H1 (cell line): ENCODE measurements at regions not wholly inside any gene's neighbourhood (a gene's known extent, or its start where the extent isn't known, plus 50 kb on each side); places are given as distances from the start of the nearest gene placed in this dataset.

Source experiments
- CTCF ChIA-PET: fragments of 300-600 bp; sonication (Branson Sonifier 250); formaldehyde crosslinking; loops from one replicate; lab custom pipeline; 2021; ENCODE audit not compliant: partially characterized antibody; lab: Charles Lee
- POLR2A ChIA-PET: fragments of 300-600 bp; sonication (Branson Sonifier 250); formaldehyde crosslinking; loops from one replicate; lab custom pipeline; 2021; ENCODE audit warnings: inconsistent platforms; ENCODE audit not compliant: partially characterized antibody; lab: Charles Lee
- DNase-seq, 2 experiments: peaks; one replicate each; pipeline versions ENCODE4 v3.0.0 to v3.0.0-alpha.2; 2010 to 2022; ENCODE audit warnings: low spot score in 2 of 2, low read depth in 1 of 2, mixed read lengths in 1 of 2
- FAIRE-seq: peaks from 2 replicates; lab custom pipeline; 2011; peaks lifted over from hg19 to GRCh38; lab: Jason Lieb, UNC
- H2AFZ ChIP-seq: 2 replicates; pipeline ENCODE4 v1.8.1; 2012; ENCODE audit warnings: low read length, inconsistent platforms
- H2AK5ac ChIP-seq: 2 replicates; pipeline ENCODE4 v1.6.1; 2013; ENCODE audit warnings: low read depth, low read length
- H2BK120ac ChIP-seq: replicated peaks from 2 replicates; pipeline ENCODE3; 2013; ENCODE audit warnings: low read depth, low read length, inconsistent platforms
- H2BK12ac ChIP-seq: 2 replicates; pipeline ENCODE4 v1.6.1; 2013; ENCODE audit warnings: low read depth, low read length
- H2BK15ac ChIP-seq: 2 replicates; pipeline ENCODE4 v1.6.1; 2013; ENCODE audit warnings: low read length
- H2BK20ac ChIP-seq: 2 replicates; pipeline ENCODE4 v1.6.1; 2013; ENCODE audit warnings: low read length
- H2BK5ac ChIP-seq: 2 replicates; pipeline ENCODE4 v1.6.1; 2013; ENCODE audit warnings: low read depth, low read length
- H3K14ac ChIP-seq: 2 replicates; pipeline ENCODE4 v1.6.1; 2013; ENCODE audit warnings: inconsistent platforms; ENCODE audit not compliant: insufficient read length
- H3K18ac ChIP-seq: 2 replicates; pipeline ENCODE4 v1.6.1; 2013; ENCODE audit warnings: low read length; ENCODE audit errors: extremely low read depth
- H3K23ac ChIP-seq: 2 replicates; pipeline ENCODE4 v1.6.1; 2013; ENCODE audit warnings: inconsistent platforms; ENCODE audit not compliant: insufficient read length
- H3K23me2 ChIP-seq: 2 replicates; pipeline ENCODE4 v1.6.1; 2013; ENCODE audit warnings: low read depth, low read length
- H3K27ac ChIP-seq: 2 replicates; pipeline ENCODE4 v1.6.1; 2011; ENCODE audit warnings: low read depth, low read length, inconsistent platforms
- H3K27me3 ChIP-seq, 4 experiments: replicated peaks in 1 of 4; 1 replicate in 1 of 4; 2 replicates in 3 of 4; pipeline versions ENCODE4 v1.6.1 to v1.8.1; 2011 to 2013; ENCODE audit warnings: low read length in 3 of 4, mild to moderate bottlenecking in 3 of 4, inconsistent platforms in 2 of 4, mixed read lengths in 2 of 4, moderate library complexity in 1 of 4; ENCODE audit not compliant: control insufficient read depth in 3 of 4, insufficient read depth in 3 of 4; ENCODE audit errors: extremely low read depth in 1 of 4
- H3K36me3 ChIP-seq, 4 experiments: 2 replicates each; pipeline versions ENCODE4 v1.6.1 to v1.8.1; 2011 to 2013; ENCODE audit warnings: mild to moderate bottlenecking in 4 of 4, low read length in 3 of 4, moderate library complexity in 2 of 4, control low read depth in 1 of 4, inconsistent platforms in 1 of 4; ENCODE audit not compliant: insufficient read depth in 4 of 4, control insufficient read depth in 2 of 4
- H3K4ac ChIP-seq: replicated peaks from 2 replicates; pipeline ENCODE3; 2013; ENCODE audit warnings: low read length, low read depth, mixed read lengths, inconsistent platforms; ENCODE audit not compliant: insufficient read length
- H3K4me1 ChIP-seq, 4 experiments: replicated peaks in 1 of 4; 1 replicate in 1 of 4; 2 replicates in 3 of 4; pipeline versions ENCODE4 v1.6.1 to v1.8.1; 2011 to 2013; ENCODE audit warnings: low read length in 3 of 4, inconsistent platforms in 2 of 4, mixed read lengths in 1 of 4; ENCODE audit not compliant: insufficient read depth in 4 of 4, control insufficient read depth in 3 of 4
- H3K4me2 ChIP-seq, 2 experiments: 2 replicates each; pipeline versions ENCODE4 v1.6.1 to v1.8.1; 2011 to 2013; ENCODE audit warnings: low read depth in 2 of 2, low read length in 2 of 2, control low read depth in 1 of 2, inconsistent platforms in 1 of 2, mild to moderate bottlenecking in 1 of 2; ENCODE audit not compliant: insufficient read depth in 1 of 2
- H3K4me3 ChIP-seq, 4 experiments: fragments of 200-600, 300-600 bp in 1 of 4; sonication (generic), shearing (Covaris generic), sonication (Bioruptor Twin) in 1 of 4; 2 replicates each; pipeline versions ENCODE4 v1.5.1 to v1.8.1; 2011 to 2016; ENCODE audit warnings: low read length in 4 of 4, low read depth in 3 of 4, control low read depth in 2 of 4, inconsistent platforms in 2 of 4, mild to moderate bottlenecking in 2 of 4, mixed read lengths in 1 of 4, moderate library complexity in 1 of 4; ENCODE audit not compliant: insufficient read depth in 2 of 4; ENCODE audit errors: extremely low read depth in 1 of 4
- H3K56ac ChIP-seq: replicated peaks from 2 replicates; pipeline ENCODE3; 2013; ENCODE audit warnings: low read depth, mild to moderate bottlenecking, mixed read lengths, low read length, inconsistent platforms; ENCODE audit not compliant: insufficient read length
- H3K79me1 ChIP-seq: 2 replicates; pipeline ENCODE4 v1.6.1; 2013; ENCODE audit warnings: low read depth, low read length, control low read depth
- H3K79me2 ChIP-seq, 2 experiments: 2 replicates each; pipeline versions ENCODE4 v1.6.1 to v1.8.1; 2012 to 2013; ENCODE audit warnings: low read length in 2 of 2, mild to moderate bottlenecking in 2 of 2, inconsistent platforms in 1 of 2; ENCODE audit not compliant: insufficient read depth in 2 of 2, control insufficient read depth in 1 of 2
- H3K9ac ChIP-seq, 4 experiments: replicated peaks in 1 of 4; 1 replicate in 1 of 4; 2 replicates in 3 of 4; pipeline versions ENCODE4 v1.6.1 to v1.8.1; 2011 to 2013; ENCODE audit warnings: low read depth in 3 of 4, low read length in 3 of 4, control low read depth in 2 of 4, mild to moderate bottlenecking in 2 of 4, moderate library complexity in 2 of 4, inconsistent platforms in 1 of 4; ENCODE audit errors: extremely low read depth in 1 of 4
- H3K9me3 ChIP-seq, 2 experiments: 2 replicates each; pipeline versions ENCODE4 v1.6.1 to v1.8.1; 2012 to 2013; ENCODE audit warnings: mild to moderate bottlenecking in 2 of 2, moderate library complexity in 2 of 2, control low read depth in 1 of 2, inconsistent platforms in 1 of 2, low read depth in 1 of 2, low read length in 1 of 2, mixed read lengths in 1 of 2; ENCODE audit not compliant: insufficient read depth in 2 of 2
- H4K20me1 ChIP-seq, 2 experiments: replicated peaks in 1 of 2; 2 replicates each; pipeline versions ENCODE3 to v1.8.1; 2011 to 2013; ENCODE audit warnings: inconsistent platforms in 2 of 2, low read length in 2 of 2, mild to moderate bottlenecking in 1 of 2; ENCODE audit not compliant: insufficient read depth in 2 of 2, control insufficient read depth in 1 of 2
- H4K5ac ChIP-seq: 2 replicates; pipeline ENCODE4 v1.6.1; 2013; ENCODE audit warnings: low read length, low read depth, mixed read lengths, inconsistent platforms; ENCODE audit not compliant: insufficient read length
- H4K8ac ChIP-seq: 2 replicates; pipeline ENCODE4 v1.8.0; 2013; ENCODE audit warnings: mild to moderate bottlenecking, moderate library complexity, low read length, inconsistent platforms; ENCODE audit not compliant: insufficient read depth; ENCODE audit errors: extremely low read depth
- H4K91ac ChIP-seq: replicated peaks from 2 replicates; pipeline ENCODE3; 2013; ENCODE audit warnings: low read length, mixed read lengths, inconsistent platforms; ENCODE audit not compliant: insufficient read length
- ATF3 ChIP-seq: IDR thresholded peaks from 2 replicates; pipeline ENCODE4 v1.6.1; 2011; ENCODE audit warnings: low read depth, mild to moderate bottlenecking, low read length; ENCODE audit not compliant: insufficient read depth
- CEBPB ChIP-seq: IDR thresholded peaks from 2 replicates; pipeline ENCODE4 v1.6.1; 2012; ENCODE audit warnings: low read depth, low read length
- KDM1A ChIP-seq: fragments of 200-600, 300-600 bp; sonication (generic); IDR thresholded peaks from 2 replicates; pipeline ENCODE4 v1.7.1; 2016; ENCODE audit warnings: mild to moderate bottlenecking, low read length, borderline replicate concordance
- RNF2 ChIP-seq: fragments of 200-900, 300-1000 bp; sonication (generic); IDR thresholded peaks from 2 replicates; pipeline ENCODE4 v1.7.1; 2016; ENCODE audit warnings: borderline replicate concordance, low read depth, mild to moderate bottlenecking, antibody characterized with exemption, low read length; ENCODE audit not compliant: poor library complexity, severe bottlenecking; ENCODE audit errors: missing control alignments
- SP4 ChIP-seq: IDR thresholded peaks from 2 replicates; pipeline ENCODE4 v1.6.1; 2012; ENCODE audit warnings: low read length, inconsistent platforms
- SUZ12 ChIP-seq: fragments of 200-600 bp; sonication (generic); IDR thresholded peaks from 2 replicates; pipeline ENCODE4 v1.6.1; 2012; ENCODE audit warnings: mild to moderate bottlenecking, inconsistent platforms, low read length, moderate library complexity, mixed read lengths
- TBP ChIP-seq: IDR thresholded peaks from 2 replicates; pipeline ENCODE4 v1.6.1; 2011; ENCODE audit warnings: low read depth, low read length, improper control_type of control experiment
- WGBS, 2 experiments: shearing (Covaris generic) in 1 of 2; methylation state at CpG; one replicate each; pipeline versions ENCODE4 v1.1.6 to v1.1.7; 2013 to 2015; ENCODE audit warnings: low lambda C conversion rate in 2 of 2, mixed read lengths in 2 of 2, inconsistent platforms in 1 of 2, low coverage in 1 of 2, missing lambda C conversion rate in 1 of 2; ENCODE audit not compliant: insufficient replicate concordance in 2 of 2, insufficient coverage in 1 of 2, insufficient read length in 1 of 2; ENCODE audit errors: extremely low coverage in 1 of 2, missing lambda C conversion rate in 1 of 2; 5-methylcytosine and 5-hydroxymethylcytosine counted together

- no peak overlapping the region for H3K4ac ChIP-seq
- TF ChIP-seq SP4, result no peak
- TF ChIP-seq CEBPB, result no peak
- TF ChIP-seq KDM1A, result no peak
- TF ChIP-seq ATF3, result no peak
- no peak for TF ChIP-seq RNF2
- TF ChIP-seq TBP, result no peak
- TF ChIP-seq SUZ12, result no peak
- DNase-seq, result no peak
- H3K18ac ChIP-seq, result no peak overlapping the region
- CTCF ChIA-PET, result interaction anchor here (1.0 to 1.6 kb wide), 2 partner anchors 134 to 202 kb away, joined by 4 to 5 read pairs; no protein-coding TSS in a partner anchor
- H2BK120ac ChIP-seq, result no peak overlapping the region
- no peak for FAIRE-seq
- no peak overlapping the region for H3K27ac ChIP-seq
- 84% methylated on average over 2 of the region's 2 CpGs; no CpG with 5 or more reads in 1 of the 2 experiments for WGBS, 2 experiments
- no peak overlapping the region for H3K4me3 ChIP-seq
- no peak overlapping the region for H3K56ac ChIP-seq
- no peak overlapping the region for H4K5ac ChIP-seq
- H3K4me2 ChIP-seq, result no peak overlapping the region
- H2BK15ac ChIP-seq, result no peak overlapping the region
- no peak overlapping the region for H2AFZ ChIP-seq
- no peak overlapping the region for H3K23ac ChIP-seq
- H3K9me3 ChIP-seq, result no peaks in the 10 kb centered on the region
- H3K79me1 ChIP-seq, result no peaks in the 10 kb centered on the region
- no peak overlapping the region for H3K9ac ChIP-seq
- H3K79me2 ChIP-seq, result no peaks in the 10 kb centered on the region
- H3K27me3 ChIP-seq, result no peaks in the 10 kb centered on the region
- no peaks in the 10 kb centered on the region for H3K4me1 ChIP-seq
- H2BK12ac ChIP-seq, result no peak overlapping the region
- POLR2A ChIA-PET, result no interaction called here
- H4K20me1 ChIP-seq, result no peaks in the 10 kb centered on the region
- no peak overlapping the region for H3K14ac ChIP-seq
- H3K23me2 ChIP-seq, result no peaks in the 10 kb centered on the region; the same call in 1 of the 2 replicates
- no peak overlapping the region for H2BK5ac ChIP-seq
- no peak overlapping the region for H2BK20ac ChIP-seq
- H4K91ac ChIP-seq, result no peak overlapping the region
- H3K36me3 ChIP-seq, result no peaks in the 10 kb centered on the region
- H2AK5ac ChIP-seq, result no peak overlapping the region
- no peak overlapping the region for H4K8ac ChIP-seq
Observed at GRCh38 chr3:168645180-168645579, 549.5 kb upstream of the GOLIM4 start.
